ENCODE measurements at regions not wholly inside any gene's neighbourhood (a gene's known extent, or its start where the extent isn't known, plus 50 kb on each side); places are given as distances from the start of the nearest gene placed in this dataset.

DNA sequence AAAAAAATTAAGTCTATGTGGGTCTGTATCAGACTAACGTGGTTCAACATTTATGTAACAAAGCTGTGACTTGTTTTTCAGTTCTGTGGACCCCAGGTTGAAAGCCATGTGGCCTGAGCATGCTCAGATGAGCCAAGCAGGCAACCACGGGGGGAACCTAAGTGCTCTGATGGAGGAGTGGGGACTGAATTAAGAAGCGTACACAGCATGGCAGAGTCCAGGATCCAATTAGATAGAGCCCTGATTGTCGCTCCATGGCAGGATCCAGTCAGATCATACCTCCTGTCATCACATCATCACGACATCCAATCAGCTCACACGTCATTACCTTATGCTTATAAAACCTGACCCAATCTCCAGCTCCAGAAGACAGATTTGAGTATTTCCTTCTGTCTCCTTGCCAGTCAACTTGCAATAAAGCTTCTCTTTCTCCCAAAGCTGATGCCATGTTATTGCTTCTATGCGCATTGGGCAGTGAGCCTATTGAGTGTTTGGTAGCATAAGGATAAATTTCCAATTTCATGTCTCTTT is 1013.1 kb upstream of the TMEM132C start:
- no peak for DNase-seq (ENCODE audit: low read depth, low spot score)

DNA sequence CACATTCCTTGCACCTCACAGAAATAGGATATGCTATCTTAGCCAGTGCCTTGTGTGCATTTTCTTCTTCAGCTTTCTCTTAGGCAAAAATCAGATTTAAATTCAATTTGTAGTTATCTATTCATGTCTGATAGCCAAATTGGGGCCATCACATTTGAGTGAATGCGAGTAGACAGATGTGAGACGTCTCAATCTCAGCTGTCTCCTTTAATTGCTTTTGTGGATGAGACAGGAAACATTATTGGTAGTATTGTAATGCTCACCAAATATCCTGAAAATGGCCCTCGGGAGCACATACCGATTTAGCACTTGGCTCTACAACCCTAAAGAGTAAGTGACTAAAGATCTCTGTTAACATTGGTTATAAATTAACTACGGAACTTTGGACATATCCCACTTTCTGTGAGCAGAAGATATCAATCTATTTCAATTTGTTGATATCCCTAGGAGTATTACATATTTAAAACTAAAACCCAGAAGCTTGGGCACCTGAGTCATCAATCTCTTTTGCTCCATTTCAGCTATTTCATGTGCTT is 1012.5 kb upstream of the TMEM132C start:
- DNase-seq (ENCODE audit: low read depth, low spot score): no peak

DNA sequence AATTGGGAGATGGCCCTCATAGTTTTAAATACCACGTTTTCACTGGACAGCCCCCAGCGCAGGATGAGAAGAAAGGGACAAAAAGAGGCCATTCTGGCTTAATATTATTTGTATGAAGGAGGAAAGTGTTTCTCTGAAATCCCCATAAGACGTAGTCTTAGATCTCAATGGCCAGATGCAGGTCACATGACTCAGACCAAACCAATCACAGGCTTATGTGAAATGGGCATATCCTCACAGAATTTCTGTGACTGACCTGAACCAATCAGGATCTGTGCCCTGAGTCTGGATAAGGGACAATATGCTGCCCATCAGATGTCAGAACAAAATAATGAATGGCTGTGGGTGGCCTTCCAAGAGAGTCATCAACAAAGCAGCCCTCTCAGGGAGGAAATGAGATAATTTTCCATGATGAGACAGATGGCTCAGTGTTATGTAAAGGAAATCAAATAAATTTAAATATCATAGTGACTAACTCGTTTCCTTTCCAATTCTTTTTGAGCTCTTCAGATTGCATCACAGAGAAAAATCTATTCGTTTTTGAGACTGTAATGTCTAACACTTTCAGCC is 1009.5 kb upstream of the TMEM132C start:
- DNase-seq (ENCODE audit: low read depth, low spot score): no peak

DNA sequence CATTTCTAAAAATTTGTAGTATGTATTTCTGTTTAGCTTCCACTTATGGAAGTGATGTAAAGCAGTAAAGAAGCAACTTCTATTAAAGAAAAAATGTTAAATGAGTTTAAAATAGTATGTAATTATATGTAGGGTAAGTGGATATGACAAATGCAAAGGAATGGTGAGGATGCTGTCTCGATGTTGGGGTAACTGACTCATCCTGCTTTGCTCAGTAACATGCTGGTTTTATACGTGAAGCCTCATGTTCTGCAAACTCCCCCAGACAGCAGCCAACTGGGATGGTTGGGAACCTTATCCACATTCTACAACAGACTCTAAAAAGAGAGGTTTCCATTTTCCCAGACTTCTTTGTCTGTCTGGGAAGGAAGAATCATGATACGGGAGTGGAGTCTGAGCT is 1006.4 kb upstream of the TMEM132C start:
- DNase-seq (ENCODE audit: low read depth, low spot score): no peak

DNA sequence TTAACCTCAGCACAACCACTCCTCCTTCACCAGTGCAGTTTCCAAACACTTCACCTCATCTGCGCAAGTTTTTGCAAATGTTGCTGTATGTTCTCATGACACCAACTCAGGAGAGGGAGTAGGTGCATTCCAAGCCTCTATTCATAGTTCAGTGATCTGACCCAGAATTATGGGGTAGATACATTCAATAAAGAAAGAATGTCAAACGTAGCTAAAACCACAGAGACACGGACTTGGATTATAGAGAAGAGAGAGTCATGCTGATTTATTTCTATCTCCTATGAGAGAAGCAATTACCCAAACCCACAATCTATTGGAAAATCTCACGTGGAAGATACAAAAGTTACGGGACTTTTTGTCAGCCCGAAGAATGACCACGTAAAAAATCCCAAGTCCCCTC is 1006.0 kb upstream of the TMEM132C start:
- no peak for DNase-seq (ENCODE audit: low read depth, low spot score)

DNA sequence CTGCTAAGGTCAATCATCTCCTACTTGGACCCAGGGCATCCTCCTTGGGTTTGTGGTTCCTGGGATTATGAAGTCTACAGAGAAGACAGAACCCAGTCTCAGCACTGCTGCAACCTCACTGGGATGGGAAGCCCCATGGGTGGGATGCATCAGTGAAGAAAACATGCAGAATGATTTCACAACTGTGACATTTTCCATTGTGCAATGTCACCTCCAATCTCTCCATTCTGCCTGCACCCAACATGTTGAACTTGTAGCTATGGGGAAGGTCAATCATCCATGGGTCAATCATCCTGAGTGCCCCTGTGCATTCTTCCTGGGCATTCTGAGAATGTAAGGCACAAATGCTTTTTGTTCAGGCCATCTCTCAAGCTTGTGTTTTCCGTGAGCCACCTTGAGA is 1004.4 kb upstream of the TMEM132C start:
- DNase-seq (ENCODE audit: low read depth, low spot score): no peak

DNA sequence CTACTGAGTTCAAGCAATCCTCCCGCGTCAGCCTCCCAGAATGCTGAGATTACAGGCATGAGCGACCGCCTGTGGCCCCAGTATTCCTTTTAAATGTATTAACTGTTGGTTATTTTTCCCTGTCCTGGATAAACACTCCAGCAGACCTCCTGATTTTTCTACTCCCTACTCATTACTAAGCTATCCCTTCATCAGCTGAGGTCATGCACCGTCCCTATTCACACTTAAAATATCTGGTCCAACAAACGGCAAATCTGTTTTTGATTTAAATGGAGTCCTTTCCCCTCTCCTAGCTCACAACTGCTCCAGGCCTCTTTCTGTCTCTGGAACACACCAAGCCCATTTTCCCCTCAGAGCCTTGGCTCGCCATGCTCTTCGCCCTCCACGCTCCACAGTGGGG is 1003.3 kb upstream of the TMEM132C start:
- no peak for DNase-seq (ENCODE audit: low read depth, low spot score)

DNA sequence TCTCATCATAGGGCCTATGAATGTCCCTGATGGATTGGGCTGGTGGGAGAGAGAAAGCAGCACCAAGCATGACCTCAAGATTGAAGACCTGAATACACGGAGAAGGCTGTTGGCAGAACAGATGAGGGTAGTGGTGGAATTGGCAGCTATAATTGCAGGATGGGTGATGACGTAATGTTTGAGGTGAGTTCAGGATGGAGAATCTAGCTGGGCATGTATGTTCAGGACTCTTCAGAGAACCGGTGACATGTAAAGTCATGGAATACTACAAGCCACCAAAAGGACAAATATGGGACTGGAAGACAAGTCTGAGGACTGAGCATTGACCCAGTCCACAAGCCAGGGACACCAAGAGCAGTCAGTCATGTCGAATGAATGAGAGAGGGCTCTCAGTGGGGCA is 999.8 kb upstream of the TMEM132C start:
- no peak for DNase-seq (ENCODE audit: low read depth, low spot score)

DNA sequence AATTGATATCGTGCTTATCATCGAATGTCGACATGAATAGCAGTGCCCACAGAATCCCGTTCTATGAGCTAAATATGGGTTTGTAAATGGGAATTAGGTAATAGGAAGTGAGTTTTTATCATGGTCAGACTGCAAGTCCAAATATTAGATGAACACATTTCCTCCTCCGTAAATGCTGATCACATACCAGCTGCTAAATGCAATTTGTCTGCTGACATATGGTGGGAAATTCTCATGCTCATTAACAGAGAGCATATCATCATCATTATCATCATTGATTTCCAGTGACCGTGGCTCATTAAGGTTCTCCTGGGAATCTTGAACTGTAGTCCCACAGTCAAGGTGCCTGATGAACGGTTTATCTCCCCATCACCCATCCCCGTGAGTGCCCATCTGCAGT is 998.8 kb upstream of the TMEM132C start:
- no peak for DNase-seq (ENCODE audit: low read depth, low spot score)

DNA sequence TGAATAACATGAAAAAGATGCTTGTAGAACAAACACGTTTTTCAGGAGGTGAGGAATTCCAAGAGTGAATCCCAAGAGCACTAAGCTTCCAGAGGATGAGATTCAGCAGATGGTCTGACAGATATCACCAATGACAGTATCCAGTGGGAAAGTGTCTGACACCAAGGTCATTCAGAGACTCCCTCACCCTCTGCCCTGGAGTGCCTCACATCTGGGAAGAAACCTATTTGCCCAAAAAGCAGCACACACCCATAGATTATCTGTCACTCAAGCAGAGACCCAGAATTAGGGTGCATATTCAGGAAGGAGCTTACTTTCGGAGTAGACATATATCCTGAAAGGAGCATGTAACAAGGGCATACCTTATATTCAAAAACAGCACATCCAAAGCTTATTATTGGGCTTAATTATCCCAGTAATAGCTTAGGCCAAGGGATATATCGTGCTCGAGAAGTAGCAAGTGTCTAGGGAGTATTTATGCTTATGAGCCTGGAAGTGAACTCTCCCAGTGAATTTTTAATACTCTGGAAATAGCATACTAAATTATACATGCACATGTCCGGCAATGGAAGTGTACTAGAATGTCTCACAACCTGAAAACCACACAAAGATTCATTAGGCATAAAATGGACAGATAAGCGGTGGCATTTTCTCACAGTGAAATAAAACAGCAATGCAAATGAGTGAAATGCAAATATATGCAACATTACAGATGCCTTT is 998.1 kb upstream of the TMEM132C start:
- no peak for DNase-seq (ENCODE audit: low read depth, low spot score)

DNA sequence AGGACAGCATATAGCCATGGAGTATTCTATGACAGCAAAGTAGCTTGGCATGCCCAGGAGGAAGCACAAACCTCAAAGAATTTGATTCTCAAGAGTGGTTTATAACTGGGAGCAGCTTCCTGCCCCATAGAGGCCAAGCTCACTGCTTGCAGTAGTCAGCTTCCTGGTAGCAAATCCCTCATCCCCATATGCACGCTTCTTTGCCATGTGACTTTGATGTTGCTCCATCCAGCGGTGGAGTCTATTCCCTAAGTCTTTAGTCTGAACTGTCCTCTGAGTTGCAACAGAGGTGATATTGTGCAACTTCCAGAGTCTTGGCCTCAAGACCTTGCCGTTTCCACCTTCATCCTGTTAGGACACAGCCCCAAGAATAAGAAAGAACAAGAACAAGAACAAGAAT is 996.8 kb upstream of the TMEM132C start:
- no peak for DNase-seq (ENCODE audit: low read depth, low spot score)

DNA sequence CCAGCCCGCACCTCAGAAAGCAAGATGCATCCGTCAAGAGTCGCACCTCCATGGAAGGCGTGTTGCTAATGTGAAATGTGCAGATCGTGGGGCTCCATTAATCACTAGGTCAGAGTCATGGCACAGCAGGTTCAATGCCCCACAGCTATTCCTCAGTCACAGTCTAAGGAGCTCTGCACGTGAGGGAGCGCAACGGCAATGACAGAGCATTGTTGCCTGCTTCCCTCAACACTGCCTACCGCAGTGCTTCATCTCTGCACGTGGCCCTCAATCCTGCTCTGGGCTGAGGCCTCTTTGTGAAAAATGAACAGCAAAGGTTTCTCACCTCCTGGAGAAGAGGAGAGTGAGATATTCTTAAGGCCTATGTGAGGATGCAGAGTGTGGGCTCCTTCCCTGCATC is 995.2 kb upstream of the TMEM132C start:
- DNase-seq (ENCODE audit: low read depth, low spot score): no peak

DNA sequence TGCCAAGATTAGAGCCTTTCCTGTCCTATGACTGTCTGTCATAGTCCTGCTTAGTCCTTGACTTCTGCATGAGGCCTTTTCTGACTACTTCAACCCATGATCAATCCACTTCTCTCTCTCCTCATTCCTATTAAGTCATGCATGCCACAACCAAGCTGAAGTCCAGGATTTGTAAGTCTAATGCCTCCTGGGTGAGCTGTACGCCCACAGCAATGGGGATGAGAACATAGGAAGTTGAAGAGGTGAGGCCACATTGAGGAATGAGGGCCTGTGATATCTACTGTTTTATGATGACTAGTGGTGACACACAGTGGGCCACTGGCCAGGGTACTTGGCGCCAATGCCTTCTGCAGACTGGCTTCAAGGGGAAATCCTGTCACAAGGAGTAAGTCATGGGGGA is 994.1 kb upstream of the TMEM132C start:
- DNase-seq (ENCODE audit: low read depth, low spot score): no peak

DNA sequence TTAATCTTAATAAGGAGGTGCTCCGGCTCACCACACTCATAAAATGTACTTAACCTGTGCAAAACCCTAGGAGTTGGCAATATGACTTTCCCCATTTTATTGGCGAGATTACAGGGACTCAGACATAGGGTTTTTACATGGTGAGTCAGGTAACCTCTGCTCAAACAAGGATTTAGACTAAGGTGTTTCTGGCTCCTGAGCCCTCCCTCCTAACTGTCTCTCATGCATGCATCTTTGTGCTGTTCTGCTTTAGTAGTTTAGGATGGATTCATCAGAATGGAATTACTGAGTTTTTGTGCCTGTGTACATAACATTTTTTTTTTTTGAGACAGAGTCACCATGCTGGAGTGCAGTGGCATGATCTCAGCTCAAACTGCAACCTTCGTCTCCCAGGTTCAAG is 993.3 kb upstream of the TMEM132C start:
- DNase-seq (ENCODE audit: low read depth, low spot score): no peak

DNA sequence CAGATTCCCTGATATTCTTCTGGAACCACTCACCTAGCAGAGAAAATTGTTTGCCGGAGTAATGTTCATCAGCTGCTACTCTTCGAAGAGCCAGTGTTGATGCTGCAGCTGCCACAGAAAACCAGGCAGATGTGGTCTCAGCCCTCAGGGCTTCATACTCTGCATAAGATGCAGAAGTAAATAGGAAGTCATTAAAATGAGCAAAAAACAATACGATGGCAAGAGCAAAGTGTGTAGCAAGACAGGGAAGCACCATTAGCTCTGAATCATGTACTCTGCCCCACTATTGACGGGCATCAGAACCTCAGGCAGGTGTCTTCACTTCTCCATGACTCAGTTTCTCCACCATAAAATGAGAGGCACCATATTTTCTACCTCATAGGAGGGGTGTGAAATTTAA is 991.6 kb upstream of the TMEM132C start:
- no peak for DNase-seq (ENCODE audit: low read depth, low spot score)

DNA sequence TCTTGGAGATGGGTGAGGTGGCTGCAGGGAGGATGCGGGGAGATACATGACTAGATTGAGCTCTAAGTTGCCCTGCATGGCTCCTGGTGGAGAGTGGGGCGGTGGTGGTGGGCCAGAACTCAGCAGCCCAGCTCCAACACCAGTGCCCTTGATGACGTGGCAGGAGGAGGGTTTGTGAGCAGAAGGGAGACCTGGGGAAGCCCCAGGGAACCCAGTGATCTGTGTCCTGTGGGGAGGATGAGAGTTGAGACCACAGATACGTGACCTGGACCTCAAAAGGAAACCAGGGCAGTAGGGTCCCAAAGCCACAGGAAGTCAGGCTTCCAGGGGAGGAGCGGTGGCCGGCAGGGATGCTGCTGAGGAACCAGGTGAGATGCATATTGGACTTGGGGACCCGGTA is 989.1 kb upstream of the TMEM132C start:
- DNase-seq (ENCODE audit: low read depth, low spot score): no peak

DNA sequence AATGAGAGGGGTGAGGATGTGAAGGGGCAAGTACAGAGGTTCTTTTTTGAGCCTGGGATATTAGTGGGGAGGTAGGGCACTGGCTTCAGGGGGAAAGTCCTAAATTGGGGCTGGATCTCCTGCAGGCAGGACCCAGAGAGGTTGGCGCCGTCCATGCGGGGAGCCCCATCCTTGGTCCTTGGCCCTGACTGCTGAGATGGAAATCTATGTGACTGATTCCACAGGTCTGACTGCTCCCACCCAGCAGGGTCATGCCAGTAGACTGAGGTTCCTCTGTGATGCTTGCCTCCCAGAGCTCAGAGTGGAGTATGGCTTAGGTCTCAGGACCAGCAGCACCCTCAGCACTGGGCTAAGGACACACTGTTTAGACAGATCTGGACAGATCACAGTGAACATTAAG is 988.6 kb upstream of the TMEM132C start:
- no peak for DNase-seq (ENCODE audit: low read depth, low spot score)

DNA sequence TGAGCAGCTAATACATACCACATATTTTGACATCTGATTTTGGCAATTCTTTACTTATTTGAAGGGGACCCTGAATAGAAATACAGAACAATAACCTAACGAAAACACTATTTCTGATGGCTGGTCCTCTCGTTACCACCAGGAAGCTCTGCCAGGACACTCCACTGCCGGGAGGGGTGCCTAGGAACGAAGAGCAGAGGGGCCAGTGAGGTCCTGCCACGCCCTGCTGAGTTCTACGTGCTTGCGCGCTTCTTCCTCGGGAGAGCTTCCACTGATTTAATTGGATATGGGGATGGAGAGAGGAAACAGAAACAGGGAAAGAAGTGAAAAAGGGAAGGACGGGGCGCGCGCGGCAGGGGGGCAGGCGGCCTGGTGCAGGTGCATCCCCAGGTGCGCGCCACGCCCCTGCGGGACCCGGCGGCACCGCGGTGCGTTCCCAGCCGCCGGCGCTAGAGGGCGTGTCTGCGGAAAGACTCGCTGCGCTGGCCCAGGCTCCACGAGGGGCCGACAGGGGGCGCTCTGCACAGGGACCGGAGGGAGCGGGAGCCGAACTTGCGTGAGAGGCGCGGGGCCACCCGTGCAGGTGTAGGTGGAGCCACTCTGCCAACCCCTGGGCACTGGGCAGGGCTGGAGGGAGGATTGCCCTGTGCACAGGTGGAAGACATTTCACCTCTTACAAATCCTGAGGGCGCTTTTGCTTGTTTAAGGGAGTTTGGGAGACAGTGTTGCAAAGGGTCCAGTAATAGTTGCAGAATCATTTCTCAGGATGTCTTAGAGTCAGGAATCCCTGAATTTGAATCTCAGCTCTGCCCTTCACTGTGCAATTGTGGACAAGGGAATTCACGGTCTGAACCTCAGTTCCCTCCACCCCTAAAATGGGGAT is 986.3 kb upstream of the TMEM132C start:
- DNase-seq (ENCODE audit: low read depth, low spot score): no peak

DNA sequence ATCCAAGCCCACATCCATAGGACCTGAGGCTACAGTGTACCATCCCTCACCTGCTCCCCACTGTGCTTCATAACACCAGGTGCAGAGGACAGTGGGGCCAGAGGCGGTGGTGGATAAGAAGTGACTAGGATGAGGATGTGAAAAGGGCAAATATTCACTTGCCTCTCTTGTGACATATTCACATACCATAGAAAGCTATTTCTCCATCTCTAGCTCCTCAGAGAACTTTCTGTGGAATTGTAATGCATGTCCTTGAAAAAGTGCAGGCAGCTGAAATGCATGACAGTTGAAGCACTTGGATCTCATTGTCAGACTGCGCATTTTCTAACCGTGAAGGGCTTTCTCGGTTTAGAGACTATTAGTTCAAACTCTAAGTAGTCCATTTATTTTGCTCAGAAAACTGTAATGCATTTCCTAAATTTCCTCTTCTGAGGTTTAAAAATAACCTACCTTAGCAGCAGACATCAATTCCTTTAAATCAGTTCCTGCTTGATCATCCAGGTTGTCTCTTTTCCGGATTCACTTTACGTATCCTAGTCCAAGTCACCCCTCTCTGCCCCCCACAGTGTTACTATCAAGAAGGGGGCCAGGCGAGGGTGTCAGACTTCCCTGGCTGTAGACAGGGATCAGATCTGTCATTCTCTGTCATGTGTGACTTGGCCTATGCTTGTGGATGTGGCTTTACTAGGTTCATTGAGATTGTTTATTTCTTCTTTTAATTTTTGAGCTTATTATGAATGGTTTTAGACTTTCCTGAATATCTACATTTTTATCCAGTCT is 984.0 kb upstream of the TMEM132C start:
- no peak for DNase-seq (ENCODE audit: low read depth, low spot score)

DNA sequence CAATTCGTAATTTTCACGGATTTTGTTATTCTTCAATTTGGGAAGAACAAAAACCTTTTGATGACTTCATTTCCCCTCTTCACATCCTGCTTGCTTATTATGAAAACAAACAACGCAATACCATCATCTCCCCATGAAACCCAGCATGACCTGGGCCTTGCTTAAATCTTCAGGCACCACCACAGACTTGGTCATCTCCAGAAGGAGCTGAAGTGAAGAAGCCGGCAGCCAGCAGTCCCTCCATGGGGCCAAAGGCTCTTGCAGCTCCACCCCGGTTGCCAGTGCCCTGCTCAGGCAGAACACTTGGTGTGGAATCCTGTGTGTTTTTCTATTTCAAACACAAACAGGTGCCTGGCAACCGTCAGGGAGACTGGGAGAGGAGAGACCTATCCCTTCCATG is 982.9 kb upstream of the TMEM132C start:
- peak; percentile 79 for DNase-seq (ENCODE audit: low read depth, low spot score)

DNA sequence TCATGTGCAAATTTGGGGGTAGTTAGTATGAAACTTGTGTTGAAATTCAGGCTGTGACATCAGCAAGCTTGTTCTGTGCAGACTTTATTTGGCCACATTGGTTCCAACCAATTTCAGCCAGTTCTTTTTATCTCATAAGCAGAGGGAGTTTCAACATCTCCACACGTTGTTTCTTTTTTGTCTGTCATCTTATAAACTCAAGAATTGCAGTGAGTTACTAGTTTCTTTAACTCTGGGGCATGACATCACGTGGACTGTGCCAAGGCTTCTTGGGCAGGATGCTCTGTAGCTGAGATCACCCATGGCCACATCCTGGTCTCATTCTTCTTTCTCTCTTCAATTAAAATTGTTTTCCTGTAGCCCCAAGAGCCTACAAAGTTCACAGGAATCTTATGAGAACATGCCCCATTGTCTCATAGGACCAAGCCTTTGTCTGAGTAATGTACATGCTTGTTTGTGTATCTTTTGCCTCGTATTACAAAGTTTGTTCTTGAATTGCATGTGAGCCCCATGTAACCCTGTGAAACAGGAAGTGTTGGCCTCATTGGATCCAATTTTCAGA is 982.0 kb upstream of the TMEM132C start:
- DNase-seq (ENCODE audit: low read depth, low spot score): peak; percentile 83

Measured in brain pericyte (primary cell).